ENCODE measurements at regions not wholly inside any gene's neighbourhood (a gene's known extent, or its start where the extent isn't known, plus 50 kb on each side); places are given as distances from the start of the nearest gene placed in this dataset.

DNA sequence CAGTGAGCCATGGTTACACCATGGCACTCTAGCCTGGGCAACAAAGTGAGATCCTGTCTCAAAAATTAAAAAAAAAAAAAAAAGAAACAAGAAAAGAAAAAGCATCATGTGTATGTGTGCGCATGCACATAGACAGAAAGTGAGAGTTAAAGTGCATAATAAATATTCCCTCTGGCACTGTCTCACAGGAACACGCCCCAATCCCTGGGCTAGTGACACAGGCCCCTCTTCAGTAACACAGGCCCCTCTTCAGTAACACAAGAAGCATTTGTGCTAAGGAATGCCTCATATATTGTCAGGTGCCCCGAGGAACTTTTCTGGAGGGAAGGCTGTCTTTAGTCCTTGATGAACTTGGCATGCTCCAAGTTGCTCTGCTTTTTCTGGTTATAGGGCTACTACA, 57.5 kb downstream of the RPL27A start:
- no peak for DNase-seq (ENCODE audit: low read depth, low spot score)

DNA sequence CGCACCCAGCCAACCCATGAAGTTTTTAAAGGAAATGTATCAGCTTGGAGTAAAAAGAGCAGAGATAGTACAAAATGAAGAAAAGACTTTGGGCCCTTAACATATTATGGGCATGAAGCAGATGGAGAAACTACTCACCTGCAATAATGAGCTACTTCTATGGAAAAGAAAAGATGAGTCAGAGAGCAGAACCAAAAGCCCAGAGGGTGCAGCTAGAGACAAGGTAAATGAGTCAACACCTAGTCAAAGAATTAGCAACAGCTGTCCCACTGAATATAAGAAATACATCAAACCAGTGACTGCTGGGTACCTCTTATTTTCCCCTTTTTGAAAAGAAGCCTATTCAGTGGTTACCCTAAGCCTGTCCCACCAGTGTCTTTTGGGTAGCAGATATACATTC, 61.8 kb downstream of the RPL27A start:
- DNase-seq (ENCODE audit: low read depth, low spot score) = no peak
- no peak overlapping the region for H3K4me3 ChIP-seq (ENCODE audit: low read length)

More for the DNA sequence above, 57.5 kb downstream of the RPL27A start:
- H3K4me3 ChIP-seq (ENCODE audit: low read length) = no peak overlapping the region

DNA sequence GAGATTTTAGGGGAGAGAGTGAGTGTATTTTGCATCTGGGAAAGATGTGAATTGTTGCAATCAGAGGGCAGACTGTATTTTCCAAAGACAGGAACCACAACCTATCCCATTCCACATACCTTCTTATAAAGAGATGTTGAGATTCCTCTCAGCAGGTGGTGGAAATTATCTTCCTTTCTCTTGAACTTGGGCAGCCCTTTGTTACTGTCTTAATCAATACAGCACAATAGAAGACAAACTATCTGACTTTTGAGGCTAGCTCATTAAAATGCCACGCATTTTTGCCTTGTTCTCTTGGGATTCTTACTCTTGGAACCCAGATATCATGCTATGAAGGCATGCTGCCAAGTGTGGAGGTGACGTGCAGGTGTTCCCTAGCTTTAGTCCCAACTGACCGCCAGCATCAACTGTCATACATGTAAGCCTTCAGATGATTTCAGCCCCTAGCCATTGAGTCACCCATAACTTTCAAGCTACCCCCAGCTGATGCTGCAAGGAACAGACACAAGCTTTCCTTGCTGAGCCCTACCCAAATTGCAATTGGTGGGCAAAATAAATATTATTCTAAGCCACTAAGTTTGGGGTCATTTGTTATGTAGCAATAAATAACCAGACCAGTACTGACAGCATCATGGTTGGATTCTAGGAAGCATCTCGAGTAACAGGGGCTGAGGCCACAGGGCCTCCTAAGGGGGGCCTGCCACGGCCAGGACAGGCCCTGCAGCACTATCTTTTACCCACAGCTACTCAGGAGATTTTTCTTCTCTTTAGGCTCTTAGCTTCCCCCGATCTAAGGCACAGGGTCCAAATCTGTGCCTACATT, 63.0 kb downstream of the RPL27A start:
- no peak for DNase-seq (ENCODE audit: low read depth, low spot score)
- H3K4me3 ChIP-seq (ENCODE audit: low read length) = no peak overlapping the region

GRCh38 chr11:8746331-8746974, 63.9 kb downstream of the RPL27A start:
- DNase-seq (ENCODE audit: low read depth, low spot score) = no peak
- no peak overlapping the region for H3K4me3 ChIP-seq (ENCODE audit: low read length)

GRCh38 chr11:8747173-8747572, 64.6 kb downstream of the RPL27A start:
- DNase-seq (ENCODE audit: low read depth, low spot score) = no peak
- H3K4me3 ChIP-seq (ENCODE audit: low read length) = no peak overlapping the region

- no peak for DNase-seq (ENCODE audit: low read depth, low spot score)
- no peak overlapping the region for H3K4me3 ChIP-seq (ENCODE audit: low read length)
Observed at GRCh38 chr11:8748317-8748716, 65.7 kb downstream of the RPL27A start.

DNA sequence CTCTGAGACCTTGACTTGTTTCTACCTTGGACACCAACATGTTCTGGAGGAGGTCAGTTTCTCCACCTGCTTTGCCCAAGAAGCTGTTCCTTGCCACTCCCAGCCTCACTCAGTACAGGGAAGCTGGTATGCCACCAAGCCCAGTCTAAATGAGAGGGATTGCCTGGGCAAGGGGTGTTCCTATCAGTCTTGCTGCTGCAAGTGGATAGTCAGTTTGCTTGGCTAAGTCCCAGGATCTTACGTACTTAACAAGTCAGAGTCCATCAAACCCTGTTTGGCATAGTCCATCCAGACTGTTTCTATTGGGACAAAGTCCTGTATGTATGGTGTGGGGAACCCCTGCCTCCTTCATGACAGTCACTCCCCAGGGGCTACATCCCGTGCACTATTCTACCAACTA, 66.6 kb downstream of the RPL27A start:
- DNase-seq (ENCODE audit: low read depth, low spot score) = no peak
- no peak overlapping the region for H3K4me3 ChIP-seq (ENCODE audit: low read length)

DNA sequence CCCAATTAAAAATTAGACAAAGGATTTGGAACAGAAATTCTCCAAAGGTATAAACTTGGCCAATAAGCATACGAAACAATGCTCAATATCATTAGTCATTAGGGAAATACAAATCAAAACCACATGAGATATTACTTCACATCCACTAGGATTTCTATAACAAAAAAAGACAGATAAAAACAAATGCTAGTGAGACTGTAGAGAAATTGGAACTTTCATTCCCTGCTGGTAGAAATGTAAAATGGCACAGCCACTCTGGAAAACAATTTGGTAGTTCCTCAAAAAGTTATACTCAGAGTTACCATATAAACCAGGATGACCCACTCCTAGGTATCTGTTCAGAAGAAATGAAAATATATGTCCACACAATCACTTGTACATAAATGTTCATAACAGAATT, 71.6 kb downstream of the RPL27A start:
- DNase-seq (ENCODE audit: low read depth, low spot score) = no peak
- H3K4me3 ChIP-seq (ENCODE audit: low read length) = no peak overlapping the region

DNA sequence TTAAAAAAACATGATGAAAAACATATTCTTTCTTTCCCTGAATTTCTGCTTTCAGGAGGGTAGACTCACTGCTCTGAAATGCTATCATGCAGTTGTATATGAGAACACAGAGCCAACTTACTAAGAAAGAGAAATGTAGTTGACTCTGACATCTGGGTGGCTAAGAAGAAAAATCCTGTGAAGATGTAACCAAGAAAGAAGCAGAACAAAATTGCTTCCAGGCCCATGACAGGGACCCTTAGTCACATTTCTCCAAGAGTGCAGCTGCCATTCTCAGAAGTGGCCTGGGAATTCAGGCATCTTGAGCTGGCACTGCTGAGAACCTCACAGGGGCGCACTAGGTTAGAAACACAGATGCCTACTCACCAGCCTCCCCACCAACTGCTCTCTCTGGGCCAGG, 73.6 kb downstream of the RPL27A start:
- no peak for DNase-seq (ENCODE audit: low read depth, low spot score)
- no peak overlapping the region for H3K4me3 ChIP-seq (ENCODE audit: low read length)

DNA sequence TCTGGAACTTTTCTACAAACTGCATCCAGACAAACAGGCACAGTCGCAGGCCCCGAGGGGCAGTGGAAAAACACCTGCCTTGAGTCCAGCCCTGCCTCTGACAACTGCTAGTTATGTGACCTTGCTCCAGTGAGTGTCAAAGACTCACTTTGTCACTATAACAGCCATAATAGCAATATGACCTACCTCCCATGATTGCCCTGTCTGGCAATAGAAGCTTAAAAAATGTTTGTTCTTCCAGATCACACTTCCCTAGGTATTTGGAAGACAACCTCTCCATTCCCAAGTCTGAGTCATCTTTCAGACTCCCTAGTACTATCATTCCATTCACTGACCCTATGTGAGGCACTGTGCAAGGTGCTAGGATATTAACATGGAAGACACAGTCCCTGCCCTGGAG, 74.5 kb downstream of the RPL27A start:
- H3K4me3 ChIP-seq (ENCODE audit: low read length) = no peak overlapping the region
- DNase-seq (ENCODE audit: low read depth, low spot score) = no peak

- no peak for DNase-seq (ENCODE audit: low read depth, low spot score)
Observed at GRCh38 chr11:8757533-8757932, 74.9 kb downstream of the RPL27A start.

GRCh38 chr11:8758619-8759169, 76.1 kb downstream of the RPL27A start:
- H3K4me3 ChIP-seq (ENCODE audit: low read length) = no peak overlapping the region
- DNase-seq (ENCODE audit: low read depth, low spot score) = no peak

More at GRCh38 chr11:8757533-8757932, 74.9 kb downstream of the RPL27A start:
- no peak overlapping the region for H3K4me3 ChIP-seq (ENCODE audit: low read length)

DNA sequence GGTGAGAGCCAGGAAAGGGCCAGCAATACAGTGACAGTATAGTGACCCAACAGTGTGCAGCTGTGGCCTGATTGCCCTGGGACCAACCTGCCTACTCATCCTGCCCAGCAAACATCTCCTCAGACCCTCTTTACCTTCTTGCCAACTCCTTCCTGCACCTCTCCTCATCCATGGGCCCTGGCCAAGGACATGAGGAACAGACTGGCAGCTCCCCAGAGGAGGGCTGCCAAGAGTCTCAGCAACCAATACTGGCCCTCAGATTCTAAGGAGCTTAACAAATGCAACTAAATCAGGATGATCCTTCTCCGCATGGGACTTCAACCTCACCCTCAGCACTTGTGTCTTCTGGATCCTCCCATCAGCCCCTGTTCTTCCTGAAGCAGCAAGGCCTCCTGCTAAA, 77.0 kb downstream of the RPL27A start:
- no peak for DNase-seq (ENCODE audit: low read depth, low spot score)
- H3K4me3 ChIP-seq (ENCODE audit: low read length) = no peak overlapping the region

DNA sequence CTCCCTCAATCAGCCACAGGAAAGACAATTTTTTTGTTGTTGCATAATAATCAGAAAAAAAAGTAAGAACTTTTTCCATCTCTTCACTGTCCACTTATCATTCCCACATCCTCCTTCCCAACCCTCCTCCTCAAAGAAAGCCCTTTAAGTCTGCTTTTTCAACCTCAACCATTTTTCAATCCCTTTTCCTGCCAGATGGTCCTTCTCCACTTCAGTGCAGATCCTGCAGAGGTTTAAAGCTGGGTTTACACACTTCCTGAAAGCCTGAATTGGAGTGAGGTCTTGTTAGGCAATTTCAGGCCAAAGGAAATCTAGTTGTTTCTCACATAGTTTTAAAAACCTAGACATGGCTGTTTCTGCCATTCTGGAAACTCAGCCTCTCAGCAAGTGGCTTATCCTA, 78.3 kb downstream of the RPL27A start:
- DNase-seq (ENCODE audit: low read depth, low spot score) = no peak

DNA sequence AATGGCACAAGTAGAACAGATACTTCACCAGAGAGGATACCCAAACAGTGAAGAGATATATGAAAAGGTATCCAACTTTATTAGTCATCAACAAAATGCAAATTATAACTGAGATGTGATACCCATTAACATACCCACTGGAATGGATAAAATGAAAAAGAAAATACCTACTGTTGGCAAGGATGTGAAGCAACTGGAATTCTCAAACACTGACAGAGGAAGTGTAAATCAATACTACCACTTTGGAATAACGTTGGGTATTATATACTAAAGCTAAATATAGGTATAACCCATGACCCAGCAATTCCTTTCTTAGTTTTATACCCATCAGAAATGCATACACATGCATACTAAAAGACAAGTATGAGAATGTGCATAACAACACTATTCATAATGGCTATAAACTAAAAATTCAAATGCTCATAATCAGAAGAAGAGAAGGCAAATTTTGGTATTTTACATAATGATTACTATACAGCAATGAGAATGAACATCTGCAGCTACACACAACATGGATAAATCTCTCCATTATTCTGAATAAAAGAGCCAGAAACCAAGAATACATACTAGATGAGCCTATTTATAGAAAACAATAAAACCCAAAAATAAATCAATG, 80.6 kb downstream of the RPL27A start:
- H3K4me3 ChIP-seq (ENCODE audit: low read length) = no peak overlapping the region
- no peak for DNase-seq (ENCODE audit: low read depth, low spot score)

More for the DNA sequence above, 78.3 kb downstream of the RPL27A start:
- H3K4me3 ChIP-seq (ENCODE audit: low read length) = no peak overlapping the region

GRCh38 chr11:8765294-8765693, 82.7 kb downstream of the RPL27A start:
- no peak for DNase-seq (ENCODE audit: low read depth, low spot score)

GRCh38 chr11:8766043-8766987, 83.7 kb downstream of the RPL27A start:
- no peak overlapping the region for H3K4me3 ChIP-seq (ENCODE audit: low read length)
- DNase-seq (ENCODE audit: low read depth, low spot score) = no peak

More at GRCh38 chr11:8765294-8765693, 82.7 kb downstream of the RPL27A start:
- no peak overlapping the region for H3K4me3 ChIP-seq (ENCODE audit: low read length)

- H3K4me3 ChIP-seq (ENCODE audit: low read length) = no peak overlapping the region
- DNase-seq (ENCODE audit: low read depth, low spot score) = no peak
Observed at GRCh38 chr11:8766988-8767374, 84.4 kb downstream of the RPL27A start.
